ENCODE measurements at regions not wholly inside any gene's neighbourhood (a gene's known extent, or its start where the extent isn't known, plus 50 kb on each side); places are given as distances from the start of the nearest gene placed in this dataset.

DNA sequence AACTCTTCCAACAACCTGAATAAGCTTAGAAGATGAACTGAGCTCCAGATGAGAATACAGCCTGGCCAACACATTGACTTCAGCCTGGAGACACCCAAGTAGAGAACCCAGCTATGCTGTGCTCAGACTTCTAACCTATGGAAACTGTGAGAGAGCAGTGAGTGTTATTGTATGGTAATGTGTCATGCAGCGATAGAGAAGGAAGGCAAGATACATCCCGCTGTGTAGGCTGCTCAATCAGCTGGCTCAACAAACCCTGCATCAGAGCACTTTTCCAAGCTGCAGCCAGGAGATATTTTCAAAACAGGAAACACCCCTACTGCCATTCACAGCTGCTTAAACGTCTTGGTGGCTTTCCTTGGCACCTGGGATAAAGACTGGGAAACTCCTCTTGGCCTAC, 321.3 kb downstream of the SIPA1L2 start:
- H3K4me3 ChIP-seq (ENCODE audit: low read depth, low read length): no peak overlapping the region
- TF ChIP-seq, protein P1, sequence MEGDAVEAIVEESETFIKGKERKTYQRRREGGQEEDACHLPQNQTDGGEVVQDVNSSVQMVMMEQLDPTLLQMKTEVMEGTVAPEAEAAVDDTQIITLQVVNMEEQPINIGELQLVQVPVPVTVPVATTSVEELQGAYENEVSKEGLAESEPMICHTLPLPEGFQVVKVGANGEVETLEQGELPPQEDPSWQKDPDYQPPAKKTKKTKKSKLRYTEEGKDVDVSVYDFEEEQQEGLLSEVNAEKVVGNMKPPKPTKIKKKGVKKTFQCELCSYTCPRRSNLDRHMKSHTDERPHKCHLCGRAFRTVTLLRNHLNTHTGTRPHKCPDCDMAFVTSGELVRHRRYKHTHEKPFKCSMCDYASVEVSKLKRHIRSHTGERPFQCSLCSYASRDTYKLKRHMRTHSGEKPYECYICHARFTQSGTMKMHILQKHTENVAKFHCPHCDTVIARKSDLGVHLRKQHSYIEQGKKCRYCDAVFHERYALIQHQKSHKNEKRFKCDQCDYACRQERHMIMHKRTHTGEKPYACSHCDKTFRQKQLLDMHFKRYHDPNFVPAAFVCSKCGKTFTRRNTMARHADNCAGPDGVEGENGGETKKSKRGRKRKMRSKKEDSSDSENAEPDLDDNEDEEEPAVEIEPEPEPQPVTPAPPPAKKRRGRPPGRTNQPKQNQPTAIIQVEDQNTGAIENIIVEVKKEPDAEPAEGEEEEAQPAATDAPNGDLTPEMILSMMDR (IDR thresholded peaks at IDR 0.05; ENCODE audit: low read depth, low read length): no peak

GRCh38 chr1:232307296-232308017, 322.5 kb downstream of the SIPA1L2 start:
- TF ChIP-seq, protein P1 (IDR thresholded peaks at IDR 0.05; ENCODE audit: low read depth, low read length): no peak
- H3K4me3 ChIP-seq (ENCODE audit: low read depth, low read length): no peak overlapping the region

DNA sequence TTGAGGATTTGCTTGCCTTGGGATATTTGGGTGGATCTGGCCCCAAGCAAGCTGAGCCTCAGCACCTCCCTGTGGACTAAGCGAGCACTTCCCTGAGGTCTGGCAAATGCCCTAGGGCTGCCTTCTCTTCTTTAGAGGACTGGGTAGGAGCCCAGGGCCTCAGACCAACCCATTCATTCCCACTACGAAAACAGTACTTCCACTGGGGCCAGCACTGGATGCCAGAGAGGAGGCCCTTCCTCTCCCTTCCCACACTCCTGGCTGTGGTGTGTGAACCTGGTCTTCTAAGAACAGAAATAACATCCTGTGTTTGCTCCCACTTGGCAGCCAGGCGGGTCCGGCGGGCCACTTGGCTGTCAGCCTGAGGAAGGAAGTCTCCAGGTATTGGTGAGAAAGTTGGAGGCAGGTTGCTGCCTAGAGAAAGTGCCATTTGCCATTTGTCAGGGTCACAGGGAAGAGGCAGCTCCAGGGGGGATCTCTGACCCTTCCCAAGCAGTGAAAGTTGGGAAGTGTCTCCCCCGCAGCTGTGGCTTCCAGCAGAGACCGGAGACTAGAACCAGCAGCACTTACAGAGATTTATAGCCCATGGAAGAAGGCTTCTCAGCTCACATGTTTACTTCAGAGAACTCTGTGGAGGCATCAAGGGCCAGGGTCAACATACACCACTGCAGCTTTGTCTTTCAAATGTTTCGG, 323.5 kb downstream of the SIPA1L2 start:
- TF ChIP-seq, protein P1 (IDR thresholded peaks at IDR 0.05; ENCODE audit: low read depth, low read length): no peak
- no peak overlapping the region for H3K4me3 ChIP-seq (ENCODE audit: low read depth, low read length)

DNA sequence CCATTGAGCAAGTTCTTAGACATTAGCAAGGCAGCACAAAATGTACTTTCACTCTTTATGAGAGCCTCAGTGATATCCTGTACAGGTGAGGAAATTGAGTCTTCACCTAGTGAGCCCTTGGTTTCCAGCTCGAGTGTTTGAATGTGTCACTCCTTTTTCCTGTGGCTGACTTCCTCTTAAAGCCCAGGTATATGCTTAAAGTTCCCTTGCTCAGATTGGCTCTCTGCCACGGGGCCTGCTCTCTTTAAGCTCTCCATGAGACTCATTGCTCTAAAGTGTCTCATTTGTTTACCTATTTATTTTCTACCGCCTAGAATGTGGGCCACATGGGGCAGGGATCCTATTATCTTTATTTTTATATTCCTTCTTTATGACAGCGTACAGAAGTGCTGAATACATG, 324.9 kb downstream of the SIPA1L2 start:
- TF ChIP-seq, protein P1 (IDR thresholded peaks at IDR 0.05; ENCODE audit: low read depth, low read length): no peak
- no peak overlapping the region for H3K4me3 ChIP-seq (ENCODE audit: low read depth, low read length)

- TF ChIP-seq, protein P1 (IDR thresholded peaks at IDR 0.05; ENCODE audit: low read depth, low read length): no peak
- H3K4me3 ChIP-seq (ENCODE audit: low read depth, low read length): no peak overlapping the region
Measured at GRCh38 chr1:232303222-232303620, 326.7 kb downstream of the SIPA1L2 start.

- TF ChIP-seq, protein P1 (IDR thresholded peaks at IDR 0.05; ENCODE audit: low read depth, low read length): no peak
- H3K4me3 ChIP-seq (ENCODE audit: low read depth, low read length): no peak overlapping the region
Measured at GRCh38 chr1:232302376-232303221, 327.3 kb downstream of the SIPA1L2 start.

All from WI38 (cell line).